AG04449 (cell line): ENCODE measurements at regions not wholly inside any gene's neighbourhood (a gene's known extent, or its start where the extent isn't known, plus 50 kb on each side); places are given as distances from the start of the nearest gene placed in this dataset.

Source experiments
- CTCF ChIA-PET: fragments of 350-600 bp; formaldehyde crosslinking; extraction: SDS; loops from one replicate; lab custom pipeline; 2021; ENCODE audit warnings: antibody characterized with exemption; lab: Yijun Ruan, JAX
- POLR2A ChIA-PET: fragments of 400-600, 350-600 bp; formaldehyde crosslinking; extraction: SDS; loops from one replicate; lab custom pipeline; 2020; ENCODE audit warnings: antibody characterized with exemption, inconsistent platforms; lab: Yijun Ruan, JAX
- DNase-seq: peaks from one replicate; pipeline ENCODE4 v3.0.0-alpha.2; 2010; ENCODE audit warnings: low read depth, low spot score
- H3K4me3 ChIP-seq: 2 replicates; pipeline ENCODE4 v1.5.1; 2011; ENCODE audit warnings: low read depth, mild to moderate bottlenecking, control low read depth, low read length
- TF ChIP-seq, protein P1 (sequence below): IDR thresholded peaks from one replicate; pipeline ENCODE4 v1.5.1; 2011; ENCODE audit warnings: mild to moderate bottlenecking, moderate library complexity, low read length, control low read depth, inconsistent platforms; ENCODE audit not compliant: insufficient read depth; ENCODE audit errors: missing control alignments

DNA sequence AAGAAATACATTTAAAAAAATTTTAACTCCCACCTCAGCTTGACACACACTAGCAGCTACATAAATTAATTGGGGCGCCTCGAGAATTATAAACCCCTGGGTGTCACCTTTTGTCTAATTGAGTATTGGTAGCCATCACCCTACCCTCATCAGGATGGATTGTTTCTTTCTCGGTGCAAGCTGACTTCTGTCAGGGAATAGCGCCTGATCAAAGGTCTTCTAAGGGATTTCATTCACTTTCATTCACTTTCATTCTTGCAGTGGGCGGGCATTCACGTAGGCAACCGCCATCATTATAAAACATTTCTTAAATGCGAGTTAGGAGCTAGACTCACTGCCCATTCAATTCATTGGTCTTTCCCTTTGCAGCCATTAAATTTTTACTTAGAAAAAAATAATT is 239.2 kb upstream of the SASH1 start:
- DNase-seq: no peak
- H3K4me3 ChIP-seq: no peak overlapping the region
- ChIA-PET POLR2A (no interaction called here), CTCF (interaction anchor here (1.2 to 1.4 kb wide), 2 partner anchors 13 to 42 kb away, joined by 3 to 4 read pairs; no protein-coding TSS in a partner anchor)
- TF ChIP-seq, protein P1, sequence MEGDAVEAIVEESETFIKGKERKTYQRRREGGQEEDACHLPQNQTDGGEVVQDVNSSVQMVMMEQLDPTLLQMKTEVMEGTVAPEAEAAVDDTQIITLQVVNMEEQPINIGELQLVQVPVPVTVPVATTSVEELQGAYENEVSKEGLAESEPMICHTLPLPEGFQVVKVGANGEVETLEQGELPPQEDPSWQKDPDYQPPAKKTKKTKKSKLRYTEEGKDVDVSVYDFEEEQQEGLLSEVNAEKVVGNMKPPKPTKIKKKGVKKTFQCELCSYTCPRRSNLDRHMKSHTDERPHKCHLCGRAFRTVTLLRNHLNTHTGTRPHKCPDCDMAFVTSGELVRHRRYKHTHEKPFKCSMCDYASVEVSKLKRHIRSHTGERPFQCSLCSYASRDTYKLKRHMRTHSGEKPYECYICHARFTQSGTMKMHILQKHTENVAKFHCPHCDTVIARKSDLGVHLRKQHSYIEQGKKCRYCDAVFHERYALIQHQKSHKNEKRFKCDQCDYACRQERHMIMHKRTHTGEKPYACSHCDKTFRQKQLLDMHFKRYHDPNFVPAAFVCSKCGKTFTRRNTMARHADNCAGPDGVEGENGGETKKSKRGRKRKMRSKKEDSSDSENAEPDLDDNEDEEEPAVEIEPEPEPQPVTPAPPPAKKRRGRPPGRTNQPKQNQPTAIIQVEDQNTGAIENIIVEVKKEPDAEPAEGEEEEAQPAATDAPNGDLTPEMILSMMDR: no peak

DNA sequence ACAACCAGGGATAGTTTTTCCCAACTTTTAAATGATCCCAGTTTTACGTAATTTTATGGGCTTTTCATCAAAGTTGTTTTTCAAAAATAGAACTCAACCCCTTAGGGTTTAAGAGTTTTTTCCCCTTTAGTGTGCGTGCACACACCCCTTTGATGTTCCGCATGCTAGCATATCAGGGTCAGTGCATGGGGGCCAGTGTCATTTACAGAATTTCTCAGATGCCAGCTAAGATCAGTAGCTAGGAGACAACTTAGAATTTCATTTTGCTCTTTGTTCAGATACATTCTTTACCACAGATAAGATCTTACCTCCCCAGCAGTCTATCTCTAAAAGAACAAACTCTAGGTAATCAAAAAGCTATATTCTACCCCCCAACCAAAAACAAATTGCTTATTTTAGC is 238.5 kb upstream of the SASH1 start:
- TF ChIP-seq, protein P1: no peak
- CTCF ChIA-PET: interaction anchor here (1.2 to 1.4 kb wide), 2 partner anchors 13 to 41 kb away, joined by 3 to 4 read pairs; no protein-coding TSS in a partner anchor
- POLR2A ChIA-PET: no interaction called here
- no peak for DNase-seq
- H3K4me3 ChIP-seq: no peak overlapping the region

DNA sequence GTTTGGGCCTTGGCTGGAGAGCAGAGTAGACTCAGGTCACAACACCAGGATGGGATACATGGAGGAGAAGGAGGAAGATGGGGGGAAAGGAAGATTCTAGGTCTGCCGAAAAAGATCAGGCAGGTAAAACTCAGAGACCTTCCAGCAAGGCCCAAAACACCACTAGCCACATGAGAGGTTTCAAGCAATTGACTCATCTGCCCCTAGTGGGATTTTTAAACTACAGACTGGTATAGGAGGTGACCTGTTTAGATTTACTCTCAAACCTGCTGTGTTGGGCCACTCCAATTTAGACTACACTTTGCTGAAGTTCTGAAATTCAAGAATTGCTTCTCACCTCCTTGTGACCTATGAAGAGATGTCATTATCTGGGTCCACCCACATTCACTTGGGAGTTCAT is 236.9 kb upstream of the SASH1 start:
- ChIA-PET POLR2A (no interaction called here), CTCF (no interaction called here)
- DNase-seq: no peak
- TF ChIP-seq, protein P1: no peak
- H3K4me3 ChIP-seq: no peak overlapping the region

DNA sequence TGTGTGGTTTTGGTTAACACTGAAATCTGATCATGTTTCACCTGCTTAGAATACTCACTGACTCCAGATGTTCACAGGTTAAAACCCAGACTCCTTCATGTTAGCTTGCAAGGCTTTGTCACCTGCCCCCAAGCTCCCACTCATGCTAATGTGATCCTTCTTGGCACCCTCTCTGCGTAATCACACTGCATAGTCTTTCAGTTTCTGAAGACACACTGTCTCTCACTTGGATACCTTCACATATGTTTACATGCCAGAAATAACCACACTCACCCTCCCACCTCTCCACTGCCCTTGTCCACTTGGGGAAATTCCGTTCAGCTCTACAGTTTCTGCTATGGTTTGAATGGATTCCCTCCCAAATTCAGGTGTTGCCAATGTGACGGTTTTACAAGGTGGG is 234.7 kb upstream of the SASH1 start:
- ChIA-PET CTCF (no interaction called here), POLR2A (no interaction called here)
- TF ChIP-seq, protein P1: no peak
- no peak overlapping the region for H3K4me3 ChIP-seq
- no peak for DNase-seq

DNA sequence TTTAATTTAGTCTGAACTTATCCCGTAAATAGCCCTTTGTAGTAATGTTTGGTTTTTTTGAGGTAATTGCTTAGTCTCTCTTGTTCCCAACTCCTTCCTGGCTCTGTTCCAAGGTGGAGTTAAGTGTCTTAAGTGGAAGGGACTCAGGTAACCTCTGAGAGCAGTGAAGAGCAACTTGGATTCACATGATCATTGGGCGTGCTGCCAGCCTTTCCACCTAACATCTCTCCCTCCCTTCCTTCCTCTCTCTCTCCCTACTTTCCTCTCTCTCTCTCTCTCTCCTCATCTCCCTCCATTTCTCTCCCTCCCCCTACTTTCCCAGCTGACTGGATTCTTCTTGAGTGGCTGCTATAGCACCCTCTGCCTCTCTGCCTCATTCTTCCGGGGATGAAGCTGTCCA is 232.9 kb upstream of the SASH1 start:
- no peak for DNase-seq
- POLR2A ChIA-PET: no interaction called here
- CTCF ChIA-PET: no interaction called here
- H3K4me3 ChIP-seq: no peak overlapping the region
- TF ChIP-seq, protein P1: no peak

DNA sequence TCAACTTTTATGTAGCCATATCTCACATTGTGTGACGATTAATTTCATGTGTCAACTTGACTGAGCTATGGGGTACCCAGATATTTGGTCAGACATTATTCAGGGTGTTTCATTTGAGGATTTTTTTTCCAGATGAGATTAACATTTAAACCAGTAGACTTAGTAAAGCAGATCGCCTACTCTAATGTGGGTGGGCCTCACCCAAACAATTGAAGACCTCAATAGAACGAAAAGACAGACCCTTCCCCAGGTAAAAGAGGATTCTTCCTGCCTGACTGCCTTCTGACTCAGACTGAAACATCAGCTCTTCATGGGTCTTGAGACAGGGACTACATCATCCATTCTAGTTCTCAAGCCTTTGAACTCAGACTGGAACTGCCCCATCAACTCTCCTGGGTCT is 231.7 kb upstream of the SASH1 start:
- TF ChIP-seq, protein P1: no peak
- ChIA-PET POLR2A (no interaction called here), CTCF (no interaction called here)
- H3K4me3 ChIP-seq: no peak overlapping the region
- no peak for DNase-seq
